Left colon (tissue), 2 donors: ENCODE measurements at regions not wholly inside any gene's neighbourhood (a gene's known extent, or its start where the extent isn't known, plus 50 kb on each side); places are given as distances from the start of the nearest gene placed in this dataset.

Experiments
- ATAC-seq: fragments of 200-7000 bp; cut with Tn5 transposase; one replicate; pipeline ENCODE4 v1.9.1; 2020; ENCODE audit warnings: mild to moderate bottlenecking, moderate library complexity
- DNase-seq, 2 donors: peaks; one replicate each; pipeline ENCODE4 v3.0.0-alpha.2; 2020
- intact Hi-C, 2 donors: fragments of 100-400 bp; cut with DNase I in 1 of 2; cut with micrococcal nuclease in 1 of 2; formaldehyde crosslinking; loops; one replicate each; pipeline versions ENCODE4 v1.11.2 to v1.14.0; 2022; cut with DNase I, micrococcal nuclease
- donor health status: DM: no; HTN: no; CAD: no.
- donor health status: DM: yes; HTN: yes; CAD: no.

DNA sequence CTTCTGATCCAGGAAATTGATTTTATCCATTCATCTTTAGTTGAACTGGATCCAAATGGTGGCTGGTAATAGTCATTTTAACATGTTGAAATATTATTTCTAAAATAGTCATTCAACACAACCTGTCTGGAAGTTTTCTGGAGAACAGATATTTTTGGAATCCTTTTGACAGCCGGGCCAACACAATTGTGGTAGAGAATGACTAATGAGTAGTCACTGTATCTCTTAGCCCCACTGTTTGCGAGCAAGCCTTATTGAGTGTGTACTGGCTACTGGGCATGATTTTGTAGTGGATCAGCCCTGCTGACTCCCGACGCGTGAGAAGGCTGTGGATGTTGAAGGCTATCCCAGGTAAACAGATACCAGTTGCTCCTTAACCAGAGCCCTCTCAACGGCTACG lies 383.4 kb downstream of the ZNF536 start:
- no peak for ATAC-seq

DNA sequence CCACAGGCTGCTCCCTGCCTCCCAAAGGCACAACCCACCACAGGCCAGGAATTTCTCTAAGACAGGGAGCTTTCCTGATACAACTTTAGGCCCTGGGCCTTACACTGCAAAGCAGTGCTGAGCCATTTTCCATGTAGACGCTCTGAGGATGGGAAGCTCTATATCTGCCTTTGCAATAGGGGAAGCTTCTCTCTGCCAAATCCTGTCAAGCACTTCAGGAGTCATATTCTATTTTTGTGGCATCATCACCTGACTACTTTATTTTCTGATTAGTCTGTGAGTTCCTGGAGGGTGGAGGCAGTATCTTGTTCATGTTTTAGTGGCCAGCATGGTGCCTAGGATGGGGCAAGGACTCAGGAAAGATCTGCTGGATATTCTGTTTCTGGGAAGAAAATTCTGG lies 382.0 kb downstream of the ZNF536 start:
- intact Hi-C loops, result no loop called here
- ATAC-seq, result no peak
- no peak for DNase-seq

More for the DNA sequence above, 383.4 kb downstream of the ZNF536 start:
- intact Hi-C loops, result no loop called here
- no peak for DNase-seq

DNA sequence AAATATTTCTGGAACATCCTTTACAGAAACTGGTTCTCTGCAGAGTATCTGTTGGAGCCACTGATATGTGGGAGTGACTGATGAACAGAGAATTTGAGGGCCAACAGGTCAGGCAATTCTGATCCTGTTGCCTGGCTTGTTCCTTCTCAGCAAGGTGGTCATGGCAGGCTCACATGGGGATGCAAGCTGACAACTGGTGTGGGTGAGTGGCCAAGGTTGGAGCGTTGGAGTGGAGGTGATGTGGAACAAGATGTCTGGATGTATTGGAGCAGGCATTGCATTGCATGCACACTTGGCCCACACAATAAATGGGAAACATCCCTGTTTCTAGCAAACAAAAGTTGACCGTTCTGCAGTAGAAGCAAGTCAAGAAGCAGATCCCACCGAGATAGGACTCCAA lies 380.7 kb downstream of the ZNF536 start:
- DNase-seq (no peak), ATAC-seq (no peak)
- intact Hi-C loops, result no loop called here

DNA sequence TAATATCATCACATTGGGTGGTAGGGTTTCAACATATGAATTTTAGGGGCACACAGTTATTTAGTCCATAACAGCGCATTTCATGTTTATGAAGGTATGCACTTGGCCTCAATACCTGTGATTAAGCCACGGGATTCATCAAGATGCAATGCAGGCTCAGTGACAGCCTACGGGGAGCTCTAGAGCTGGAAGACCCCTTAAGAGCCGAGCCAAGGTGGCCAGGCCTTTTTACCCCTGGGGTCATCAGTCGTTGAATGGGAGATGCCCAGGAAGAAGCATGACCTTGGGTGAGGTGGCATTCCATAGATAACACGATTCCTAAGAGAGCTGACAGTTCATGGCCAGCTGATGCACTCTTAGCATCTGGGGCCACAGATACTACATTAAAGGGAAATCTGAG lies 380.0 kb downstream of the ZNF536 start:
- intact Hi-C loops, result no loop called here
- DNase-seq, result no peak
- ATAC-seq, result no peak

DNA sequence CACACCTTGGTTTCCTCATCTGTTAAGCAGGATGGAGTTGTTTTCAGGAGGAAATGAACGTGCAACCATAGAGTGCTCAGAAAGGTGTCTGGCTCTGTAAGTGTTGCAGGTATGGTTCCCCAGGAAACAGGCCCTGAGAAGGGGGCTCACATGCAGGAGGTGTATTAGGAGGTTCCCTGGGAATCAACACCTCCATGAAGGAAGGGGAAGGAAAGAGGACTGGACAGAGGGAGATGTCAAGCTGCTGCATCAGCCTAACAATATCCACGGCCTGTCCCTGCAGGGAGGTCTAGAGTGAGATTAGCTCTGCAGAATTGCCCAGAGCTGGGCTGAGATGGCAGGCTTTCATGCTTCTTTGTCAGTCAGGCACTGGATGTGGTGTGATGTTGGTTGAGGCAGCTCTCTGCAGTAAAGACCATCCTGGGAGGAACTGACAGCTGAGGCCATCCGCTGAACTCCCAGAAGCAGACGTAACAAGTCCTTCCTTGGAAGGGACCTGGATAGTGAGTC lies 373.3 kb downstream of the ZNF536 start:
- no peak for DNase-seq
- ATAC-seq, result no peak
- intact Hi-C loops, result no loop called here

DNA sequence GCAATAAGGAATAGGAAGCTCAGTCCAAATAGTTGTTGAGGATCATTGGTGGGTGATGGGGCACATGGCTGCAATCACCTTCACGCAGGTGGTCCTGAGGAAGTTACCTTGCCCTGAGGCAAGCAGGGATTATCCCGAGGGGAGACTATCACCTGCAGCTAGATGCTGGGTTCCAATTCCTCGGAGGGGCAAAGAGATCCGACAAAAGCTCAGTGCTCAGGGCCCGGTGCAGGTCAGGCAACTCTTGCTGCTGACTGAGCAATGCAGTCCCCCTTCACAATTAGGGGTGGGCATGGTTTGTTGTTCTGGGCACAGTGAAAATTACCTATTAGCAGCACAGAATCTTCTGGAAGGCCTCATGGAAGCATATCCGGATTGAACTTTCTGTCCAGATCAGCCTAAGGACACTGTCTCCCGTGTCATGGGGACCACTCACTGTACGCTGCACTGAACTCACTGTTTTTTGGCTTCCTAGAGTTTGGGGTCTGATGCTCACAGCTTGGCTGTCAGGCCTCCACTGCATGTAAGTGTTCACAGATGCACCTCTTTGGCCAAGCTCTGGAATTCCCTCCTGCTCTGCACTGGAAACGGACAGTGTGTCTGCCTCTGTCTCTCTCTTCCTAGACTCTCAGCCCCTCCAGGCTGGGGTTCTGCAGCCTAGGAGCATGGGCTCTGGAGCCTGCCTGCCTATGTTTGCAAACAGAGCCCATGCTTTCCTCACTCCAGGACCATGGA lies 372.7 kb downstream of the ZNF536 start:
- DNase-seq (no peak), ATAC-seq (no peak)
- intact Hi-C loops, result no loop called here

DNA sequence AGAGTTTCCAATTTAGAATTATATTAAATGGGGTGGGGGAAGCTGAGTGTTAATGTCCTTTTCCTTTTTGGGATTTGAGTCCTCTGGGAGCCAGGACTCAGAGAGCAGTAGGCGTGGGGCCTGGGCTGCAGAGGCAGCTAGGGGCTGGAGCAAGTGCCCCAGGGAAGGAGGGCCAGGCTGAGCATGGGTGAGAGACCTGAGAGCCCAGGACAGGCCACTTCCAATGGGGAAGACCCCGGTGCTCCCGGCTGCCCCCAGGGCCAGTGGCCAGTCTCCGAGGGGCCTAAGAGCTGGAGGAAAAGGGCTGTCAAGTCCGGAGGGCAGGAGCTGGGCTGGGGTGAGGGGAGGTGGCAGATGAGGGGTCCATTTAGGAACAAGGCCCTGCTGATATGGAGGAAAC lies 371.5 kb downstream of the ZNF536 start:
- ATAC-seq (no peak), DNase-seq (no peak)
- intact Hi-C loops, result no loop called here

DNA sequence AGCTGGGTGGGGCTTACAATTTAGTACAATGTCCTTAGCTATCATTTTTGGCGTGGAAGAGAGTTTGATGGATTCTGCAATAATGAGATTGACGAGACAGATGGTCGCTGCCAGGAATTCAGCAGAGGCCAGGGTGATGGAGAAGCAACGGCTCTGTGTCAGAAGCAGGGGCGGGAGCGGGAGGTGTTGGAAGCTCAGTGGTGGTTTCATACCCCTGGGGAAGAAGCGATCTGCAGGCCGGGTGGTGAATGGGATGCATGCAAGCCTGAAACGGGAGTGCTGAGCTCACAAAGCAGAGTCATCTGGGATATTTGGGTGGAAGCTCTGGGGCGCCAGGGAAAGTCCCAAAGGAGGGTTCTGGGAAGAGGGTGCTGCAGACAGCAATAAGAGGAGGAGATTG lies 370.8 kb downstream of the ZNF536 start:
- DNase-seq, result no peak
- intact Hi-C loops, result no loop called here
- no peak for ATAC-seq

DNA sequence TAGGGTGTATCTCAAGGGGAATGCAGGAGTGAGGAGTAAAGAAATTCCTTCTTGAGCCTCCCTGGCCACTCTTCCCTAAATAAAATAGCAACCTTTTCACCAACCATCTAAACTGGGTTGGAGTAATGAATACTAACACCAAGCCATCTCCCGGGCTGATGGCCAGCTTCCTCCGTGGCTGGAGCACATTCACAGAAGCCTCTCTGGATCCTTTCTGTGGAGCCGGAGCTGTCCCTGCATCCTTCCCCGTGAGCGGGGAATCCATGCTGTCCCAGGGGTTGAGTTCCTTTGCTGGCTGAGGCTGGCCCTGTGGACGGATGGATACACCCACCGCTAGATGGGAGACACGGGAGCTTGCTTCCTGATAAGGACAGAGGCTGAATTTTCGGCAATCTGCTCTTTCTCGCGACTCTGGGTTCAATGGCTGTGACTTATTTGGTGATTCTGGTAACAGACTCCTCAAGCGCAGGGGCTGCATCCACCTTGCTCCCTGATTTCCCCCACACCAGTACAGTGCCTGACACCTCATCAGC lies 370.3 kb downstream of the ZNF536 start:
- intact Hi-C loops, result no loop called here
- DNase-seq (no peak), ATAC-seq (no peak)

DNA sequence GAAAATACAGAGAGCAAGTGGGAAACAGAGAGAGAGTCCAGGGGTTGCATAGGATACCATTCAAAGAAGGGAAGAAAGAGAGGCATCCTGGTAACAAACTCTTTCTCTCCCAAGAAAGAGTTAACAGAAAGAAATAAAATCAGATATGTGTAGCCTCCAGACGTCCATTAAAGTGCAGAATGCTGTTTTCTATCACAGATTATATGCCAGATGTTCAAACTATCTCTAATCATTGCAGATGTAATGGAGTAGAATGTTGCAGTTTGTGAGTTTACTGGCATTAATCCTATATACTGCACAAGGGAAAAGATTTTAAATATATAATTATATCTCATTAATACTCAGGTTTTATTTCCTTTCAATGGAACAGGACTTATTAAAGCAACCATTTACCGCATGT lies 369.4 kb downstream of the ZNF536 start:
- intact Hi-C loops, result no loop called here
- ATAC-seq (no peak), DNase-seq (no peak)

DNA sequence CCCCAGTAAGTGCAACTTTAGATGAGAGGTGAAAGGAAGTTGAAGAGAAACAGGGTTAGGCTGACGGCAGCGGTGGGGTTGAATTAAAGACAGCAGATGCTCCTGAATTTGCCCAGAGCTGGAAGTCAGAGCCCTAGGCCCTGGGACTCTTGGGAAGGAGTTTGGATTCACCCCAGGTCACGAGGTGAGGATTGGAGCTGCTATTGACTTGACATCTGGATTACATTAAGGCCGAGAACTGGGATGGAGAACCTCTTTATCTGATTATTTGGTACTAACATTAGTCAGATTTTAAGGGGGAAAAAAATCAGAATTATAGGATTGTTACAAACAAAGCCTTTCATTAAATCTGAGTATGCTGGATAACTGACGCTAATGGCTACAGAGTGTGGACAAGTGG lies 367.2 kb downstream of the ZNF536 start:
- no peak for ATAC-seq
- no peak for DNase-seq
- intact Hi-C loops, result no loop called here

DNA sequence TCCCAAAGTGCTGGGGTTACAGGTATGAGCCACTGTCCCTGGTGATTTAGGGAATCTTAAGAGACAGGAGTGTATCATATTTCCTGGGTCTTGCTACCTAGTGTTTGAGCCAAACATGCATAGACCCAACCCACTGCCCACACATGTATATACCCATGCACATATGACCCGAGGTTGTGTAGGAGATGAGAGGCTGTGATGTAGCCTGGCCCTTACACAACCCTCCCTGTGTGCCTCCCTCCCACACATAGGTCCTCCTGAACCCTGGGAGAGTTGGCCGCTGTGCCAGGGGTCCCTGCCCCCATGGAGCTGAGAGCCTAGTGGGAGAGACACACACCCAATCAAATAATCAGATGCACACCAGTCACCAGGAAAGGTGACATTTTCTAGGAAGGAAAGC lies 365.9 kb downstream of the ZNF536 start:
- intact Hi-C loops, result no loop called here
- DNase-seq (no peak), ATAC-seq (no peak)

DNA sequence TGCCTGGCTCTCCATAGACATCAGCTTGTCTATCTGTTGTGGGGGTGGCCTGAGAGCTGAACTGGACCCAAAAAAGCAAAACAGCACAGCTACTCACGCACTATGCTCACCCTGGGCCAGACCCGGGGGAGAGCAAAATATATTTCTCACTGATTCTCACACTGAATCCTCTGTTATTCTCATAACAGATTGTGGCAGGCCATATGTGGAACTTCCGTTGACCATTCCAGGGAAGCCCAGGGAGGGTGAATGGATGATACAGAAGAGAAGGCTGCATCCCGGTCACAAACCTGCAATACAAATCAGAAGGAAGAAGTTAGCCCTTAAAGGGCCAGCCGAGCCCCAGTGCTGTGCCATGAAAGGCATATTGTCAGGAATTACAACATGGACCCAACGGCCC lies 362.5 kb downstream of the ZNF536 start:
- no peak for DNase-seq
- ATAC-seq, result no peak
- intact Hi-C loops, result no loop called here

DNA sequence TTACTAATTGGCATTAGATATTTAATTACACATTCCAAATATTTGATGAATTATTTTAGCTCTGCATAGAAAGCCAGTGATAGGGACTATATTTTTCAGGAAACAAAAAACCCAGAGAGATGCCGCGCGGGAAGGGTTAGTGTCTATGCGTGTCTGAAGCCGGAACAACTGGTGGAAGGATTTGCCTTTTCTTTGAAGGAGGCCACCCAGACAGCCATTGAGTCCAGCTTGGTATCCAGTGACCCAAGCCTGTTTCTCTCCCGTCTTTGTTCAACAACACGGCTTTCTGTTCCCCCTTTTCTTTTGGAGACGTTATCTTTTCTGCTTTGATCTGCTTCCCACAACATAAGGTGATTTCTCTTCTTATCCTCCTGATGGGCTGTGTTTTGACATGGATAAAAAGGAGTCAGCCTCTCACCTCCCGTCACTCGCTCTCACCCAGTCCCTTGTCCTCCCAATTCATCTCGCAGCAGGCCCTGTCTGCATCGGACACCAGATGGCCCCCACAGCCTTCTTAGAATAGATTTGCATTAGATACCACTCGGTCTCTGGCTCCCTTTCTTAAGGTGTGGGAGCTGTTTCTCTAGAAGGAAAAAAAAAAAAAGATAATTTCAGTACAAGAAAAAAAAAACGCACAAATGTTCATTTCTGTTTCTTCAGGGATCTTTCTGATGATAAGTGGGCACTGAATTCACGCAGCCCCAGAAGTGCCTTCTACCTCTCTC lies 361.8 kb downstream of the ZNF536 start:
- intact Hi-C loops, result no loop called here
- DNase-seq (no peak), ATAC-seq (no peak)

DNA sequence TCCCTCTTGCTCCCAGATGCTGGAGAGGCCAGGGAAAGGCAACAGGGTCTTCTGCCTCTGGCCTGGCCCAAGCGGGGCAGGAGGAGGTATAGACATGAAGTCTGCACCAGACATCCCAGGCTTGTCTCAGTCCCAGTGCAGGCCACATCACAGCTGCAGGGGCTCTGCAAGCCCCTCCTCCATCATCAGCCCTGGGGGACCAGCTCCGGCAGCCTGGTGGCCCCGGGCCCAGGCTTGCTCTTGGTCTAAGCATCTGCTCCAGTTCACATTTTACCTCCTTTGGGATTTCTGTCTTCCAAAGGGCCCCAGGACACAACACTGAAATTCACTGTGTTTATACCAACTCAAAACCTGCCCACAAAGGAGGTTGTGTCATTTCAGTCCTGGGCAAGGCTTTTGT lies 359.4 kb downstream of the ZNF536 start:
- no peak for DNase-seq
- intact Hi-C loops, result no loop called here
- no peak for ATAC-seq

DNA sequence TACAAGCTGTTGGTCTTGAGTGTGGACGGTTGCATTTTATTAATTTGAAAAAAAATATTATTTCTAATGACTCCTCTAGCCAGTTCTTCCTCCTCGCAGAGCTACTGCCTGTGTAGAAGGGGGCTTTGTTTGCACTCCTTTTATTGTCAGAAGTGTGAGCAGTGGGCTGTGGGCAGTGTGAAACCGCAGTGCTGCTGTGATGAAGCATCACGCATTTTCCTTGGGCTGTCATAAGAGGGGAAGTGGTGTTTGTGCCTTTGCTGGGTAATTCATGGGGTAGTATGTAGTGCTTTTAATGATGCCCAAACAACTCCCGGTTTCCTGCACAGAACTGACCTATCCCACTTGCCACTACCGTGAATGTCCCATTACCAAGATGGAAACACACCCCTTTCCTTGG lies 357.3 kb downstream of the ZNF536 start:
- intact Hi-C loops, result no loop called here
- ATAC-seq, result no peak

DNA sequence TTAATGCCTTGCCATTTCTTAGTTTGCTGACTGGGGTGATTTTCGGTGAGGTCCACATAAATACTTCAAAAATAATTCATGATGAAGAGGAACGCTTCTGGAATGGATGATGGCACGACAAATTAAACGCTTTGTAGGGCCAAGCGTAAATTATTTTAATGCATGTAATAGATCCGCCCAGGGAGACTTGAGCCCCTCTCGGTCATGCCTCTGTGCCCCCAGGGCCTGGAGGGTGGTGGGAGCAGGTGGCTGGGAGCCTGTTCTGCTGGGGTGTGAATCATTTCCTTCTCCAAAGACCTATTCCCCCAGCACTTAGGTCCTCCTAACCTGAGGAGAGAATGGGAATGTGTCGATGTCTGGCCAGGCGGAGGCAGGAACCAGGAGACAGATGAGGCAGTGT lies 350.6 kb downstream of the ZNF536 start:
- ATAC-seq (no peak), DNase-seq (no peak)
- intact Hi-C loops, result no loop called here

More for the DNA sequence above, 357.3 kb downstream of the ZNF536 start:
- no peak for DNase-seq

DNA sequence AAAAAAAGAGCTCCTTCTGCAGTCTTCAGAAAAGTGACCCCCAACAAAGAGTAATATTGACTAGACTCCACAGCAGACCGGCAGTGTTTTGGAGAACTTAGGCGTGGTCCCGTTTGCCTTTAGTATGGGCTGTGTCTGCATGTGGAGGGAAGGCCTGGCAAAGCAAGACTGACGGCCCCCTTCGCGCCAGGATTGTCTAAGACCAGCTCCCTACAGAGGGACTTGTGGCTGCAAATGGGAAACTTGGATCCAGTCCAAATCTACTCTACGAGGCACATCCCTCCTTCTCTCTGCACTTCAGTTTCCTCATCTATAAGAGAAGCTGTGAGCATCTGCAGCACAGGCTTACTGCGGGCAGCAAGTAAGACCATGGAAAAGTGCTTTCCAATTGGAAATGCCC lies 350.0 kb downstream of the ZNF536 start:
- ATAC-seq (no peak), DNase-seq (no peak)
- intact Hi-C loops, result no loop called here

DNA sequence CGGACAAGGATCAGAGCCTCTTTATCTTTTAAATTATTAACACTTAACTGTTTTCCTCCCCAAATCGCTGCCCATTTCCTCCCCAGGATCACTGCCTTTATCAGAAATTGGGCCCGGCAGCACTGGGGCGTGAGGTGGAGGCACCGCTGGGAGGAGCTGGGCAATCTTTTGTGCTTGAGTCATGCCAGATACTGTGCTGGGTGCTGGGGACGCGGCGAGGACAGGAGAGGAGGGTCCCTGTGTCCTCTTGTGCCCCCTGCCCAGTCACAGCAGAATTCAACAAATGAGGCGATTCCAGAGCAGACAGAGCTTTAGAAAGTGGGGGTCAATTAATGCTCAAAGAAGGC lies 347.8 kb downstream of the ZNF536 start:
- intact Hi-C loops, result no loop called here
- DNase-seq (no peak), ATAC-seq (no peak)

DNA sequence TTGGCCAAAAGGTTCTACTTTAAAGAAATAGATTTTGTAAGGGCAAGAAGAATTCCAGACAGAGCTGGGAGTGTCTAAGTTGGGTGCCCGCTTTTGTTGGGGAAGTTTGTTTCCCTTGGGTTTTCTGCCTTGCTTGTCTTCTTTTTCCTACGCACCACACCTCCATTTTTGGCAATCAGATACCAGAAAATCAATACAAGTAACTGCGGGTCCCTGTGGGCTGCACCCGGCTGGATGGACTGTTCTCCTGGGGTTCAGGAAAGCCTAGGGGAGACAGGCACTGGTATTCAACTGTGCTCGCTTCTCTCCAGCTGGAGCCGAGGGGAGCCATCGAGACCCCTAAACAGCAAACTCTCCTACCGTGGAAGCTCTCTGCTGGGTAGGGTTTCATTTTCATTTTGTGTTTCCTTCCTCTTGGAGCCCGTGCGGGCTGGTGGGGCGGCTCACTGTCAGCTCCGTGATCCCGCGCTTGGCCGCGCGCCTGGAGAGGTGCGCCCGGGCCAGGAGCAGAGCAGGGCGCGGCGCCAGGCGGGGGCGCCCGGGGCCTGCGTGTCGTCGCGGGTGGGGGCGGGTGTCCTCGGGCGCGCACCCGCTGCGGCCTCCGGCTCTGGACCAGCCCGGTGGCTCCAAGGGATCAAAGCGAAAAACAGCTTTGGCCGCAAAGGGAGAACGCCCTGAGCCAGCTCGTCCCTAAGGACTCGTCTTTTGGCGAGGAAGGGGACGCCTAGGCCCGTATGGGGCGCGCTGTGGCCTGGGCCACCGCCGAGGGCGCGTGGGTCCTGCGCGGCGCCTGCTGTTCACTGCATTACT lies 347.2 kb downstream of the ZNF536 start:
- ATAC-seq (peak; percentile 90), DNase-seq (peak; percentile 43 to 63)
- intact Hi-C loops, result no loop called here
